GM18511 (cell line): ENCODE measurements at regions not wholly inside any gene's neighbourhood (a gene's known extent, or its start where the extent isn't known, plus 50 kb on each side); places are given as distances from the start of the nearest gene placed in this dataset.

Source experiments
- ATAC-seq: cut with Tn5 transposase; IDR thresholded peaks from one replicate; pipeline ENCODE4 v1.9.1; 2021; ENCODE audit warnings: mild to moderate bottlenecking, moderate library complexity; ENCODE audit not compliant: unreplicated experiment

DNA sequence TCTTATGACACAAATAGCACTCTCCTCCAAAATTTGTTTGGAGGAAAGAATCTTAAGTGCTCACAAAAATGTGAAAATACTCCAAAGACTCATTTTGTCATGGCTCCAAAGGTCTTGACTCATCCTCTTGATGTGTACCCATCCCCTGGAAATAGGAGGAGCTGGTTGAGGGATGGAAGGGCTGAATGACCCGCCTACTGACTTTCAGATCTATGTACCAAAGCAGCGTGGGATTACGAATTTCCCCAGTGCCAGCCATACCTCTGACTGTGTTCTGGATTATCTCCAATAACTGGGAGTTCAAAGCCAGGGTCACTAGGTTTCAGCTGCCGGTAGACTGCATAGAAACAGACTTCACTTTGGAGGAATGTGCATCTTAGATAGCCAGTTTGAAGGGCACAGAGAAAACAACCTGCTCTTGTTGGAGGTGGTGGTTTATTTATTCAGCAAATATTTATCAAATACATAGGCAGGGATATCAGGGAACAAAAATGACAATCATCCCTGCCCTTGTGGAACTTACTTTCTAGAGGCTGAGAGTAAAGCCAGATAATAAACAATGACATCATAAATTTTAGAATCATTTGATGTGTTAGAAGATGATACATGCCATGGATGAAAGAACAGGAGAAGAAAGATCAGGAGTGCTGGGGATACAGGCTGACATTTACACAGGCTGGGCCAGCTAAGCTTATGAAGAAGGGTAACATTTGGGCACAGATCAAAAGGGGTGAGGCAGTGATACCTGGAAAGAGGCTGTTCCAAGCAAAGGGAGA, 246.6 kb downstream of the TBXT start:
- ATAC-seq: no peak

DNA sequence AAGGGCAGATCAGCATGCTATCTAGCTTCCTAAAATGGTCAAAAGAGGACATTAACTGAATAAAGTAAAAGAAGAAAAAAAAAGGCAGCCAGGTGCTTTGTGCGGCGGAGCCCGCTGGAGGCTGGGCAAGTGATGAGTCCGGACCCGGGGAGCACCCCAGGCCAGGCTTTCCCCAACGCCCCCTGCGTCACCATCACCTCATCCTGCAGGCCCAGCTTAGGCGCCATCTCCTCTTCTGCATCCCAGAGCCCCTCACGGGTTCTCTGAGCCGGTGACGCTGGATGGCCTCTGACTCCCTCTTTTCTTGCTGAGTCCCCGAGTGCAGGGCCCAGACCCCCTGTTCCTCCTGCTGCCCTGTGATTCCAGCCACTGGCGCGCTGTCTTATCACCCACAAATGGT, 250.1 kb downstream of the TBXT start:
- no peak for ATAC-seq

DNA sequence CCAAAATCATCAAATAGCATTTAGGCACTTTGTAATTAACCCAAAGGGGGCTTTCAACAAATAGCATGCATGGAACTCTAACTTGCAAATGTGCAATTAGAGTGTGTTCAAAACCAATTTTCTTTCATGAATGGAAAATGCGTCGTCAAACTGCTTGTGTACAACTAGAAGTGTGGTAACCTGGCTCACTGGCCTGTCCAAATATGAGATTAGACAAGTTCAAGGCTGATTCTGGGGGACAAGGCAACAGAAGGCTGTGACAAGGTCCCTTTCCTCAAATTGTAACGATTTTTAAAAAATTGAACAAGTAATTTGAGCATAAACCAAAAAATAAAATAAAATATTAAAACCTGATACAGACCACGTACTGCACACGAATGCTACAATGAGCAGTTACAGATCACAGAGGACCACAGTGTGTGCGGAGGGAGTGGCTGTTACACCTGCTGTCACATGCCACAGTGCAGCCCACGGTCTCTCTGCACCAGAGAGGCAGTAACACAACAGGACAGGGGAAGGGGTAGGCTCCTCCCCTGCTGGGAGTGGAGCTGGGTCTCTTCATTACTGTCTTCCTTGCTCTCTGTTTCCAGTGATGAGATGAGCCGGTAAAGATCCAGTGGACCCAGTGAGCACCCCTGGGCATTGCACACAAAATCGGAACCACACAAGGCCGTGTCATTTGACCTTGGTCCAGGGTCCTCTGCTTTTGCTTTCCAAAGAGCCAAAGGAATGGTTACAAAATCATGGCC, 252.2 kb upstream of the PDE10A start:
- ATAC-seq: no peak

DNA sequence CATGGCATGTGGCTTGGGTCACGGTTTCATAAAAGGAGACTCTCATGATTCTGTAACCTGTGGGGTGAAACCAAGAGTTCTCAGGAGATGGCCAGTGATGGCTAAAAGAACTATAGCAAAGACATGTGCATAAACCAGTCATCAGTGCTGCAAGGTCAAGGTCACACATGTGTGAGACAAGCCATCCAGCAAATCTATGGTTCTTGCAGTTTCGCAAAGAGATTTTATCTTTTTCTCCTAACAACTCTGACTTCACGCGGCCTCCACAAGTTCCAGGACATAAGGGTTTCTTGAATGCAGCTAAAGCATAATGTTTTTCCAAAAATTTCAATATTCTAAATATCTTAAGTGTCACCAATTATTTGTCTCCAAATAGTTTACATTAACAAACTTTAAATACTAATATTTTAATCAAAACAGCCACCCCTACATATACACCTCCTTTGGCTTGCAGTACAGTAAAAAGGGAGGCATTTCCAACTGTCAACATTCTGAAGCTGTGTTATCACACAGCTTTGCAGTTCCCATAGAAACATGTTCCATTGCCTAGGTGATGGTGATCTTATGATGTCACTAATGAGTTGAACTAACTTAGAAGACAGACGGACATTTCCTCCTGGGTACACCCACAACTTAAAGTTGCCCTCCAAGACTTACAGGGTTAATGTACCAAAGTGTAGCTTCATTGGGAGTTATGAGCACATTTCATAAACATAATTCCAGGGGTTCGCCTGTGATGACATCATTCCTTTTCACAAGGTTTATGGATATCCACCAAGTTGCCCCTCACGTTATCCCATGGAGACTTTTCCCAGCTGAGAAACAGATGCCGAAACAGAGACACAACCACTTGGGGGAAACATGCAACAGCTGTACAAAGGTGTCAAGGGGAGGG, 250.9 kb upstream of the PDE10A start:
- ATAC-seq: no peak

DNA sequence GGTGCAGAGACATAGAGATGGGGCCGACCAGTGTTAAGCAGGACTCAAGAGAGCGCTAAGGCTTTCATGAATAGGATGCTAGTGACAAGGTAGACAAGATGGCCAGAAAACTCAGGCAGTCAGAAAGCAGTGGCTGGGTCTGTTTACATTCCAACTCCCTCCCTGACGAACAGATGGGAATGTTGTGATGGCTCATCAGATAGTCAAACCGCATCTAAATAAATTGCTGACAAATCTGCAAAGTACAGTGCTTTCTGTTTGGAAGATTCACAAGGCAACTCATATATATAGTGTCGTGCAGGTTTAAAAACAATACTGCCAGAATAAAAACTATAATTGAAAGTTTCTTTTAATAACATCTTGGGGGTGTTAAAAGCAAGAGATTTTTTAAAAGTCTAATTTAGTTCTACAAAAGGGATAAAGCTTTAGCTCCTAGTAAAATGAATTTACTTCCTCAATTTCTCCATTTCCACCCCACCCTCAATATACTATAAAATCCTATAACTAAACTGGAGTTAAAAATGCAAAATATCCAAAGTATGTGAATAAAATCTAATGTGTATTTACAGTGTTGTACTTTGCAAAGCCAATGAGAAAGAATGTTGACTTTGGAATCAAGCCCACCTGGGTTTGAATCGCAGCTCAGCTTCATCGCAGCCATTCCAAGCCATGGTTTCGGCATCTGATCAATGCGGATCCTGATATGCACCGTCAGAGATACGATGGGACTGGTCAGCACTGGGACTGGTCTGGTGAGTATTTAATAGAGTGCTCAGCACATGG, 247.3 kb upstream of the PDE10A start:
- no peak for ATAC-seq

DNA sequence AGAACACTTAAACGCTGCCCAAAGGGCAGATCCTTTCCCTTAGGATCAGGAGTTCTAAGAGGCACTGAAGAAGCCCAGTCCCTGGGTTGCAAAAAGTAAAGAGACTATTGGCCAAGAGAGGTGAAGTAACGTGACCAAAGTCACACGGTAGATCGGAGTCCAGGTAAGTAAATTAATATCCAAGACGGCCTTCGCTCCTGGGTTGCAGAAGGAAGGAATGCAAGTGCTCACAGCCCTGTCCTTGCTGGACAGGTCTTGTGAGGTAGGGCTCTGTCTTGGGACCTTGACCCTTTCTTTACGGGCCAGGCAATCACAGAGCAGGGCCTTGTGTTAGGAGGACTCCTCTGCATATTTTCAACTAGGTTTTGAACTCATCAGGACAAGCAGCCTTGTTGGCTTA, 243.7 kb upstream of the PDE10A start:
- ATAC-seq: no peak

DNA sequence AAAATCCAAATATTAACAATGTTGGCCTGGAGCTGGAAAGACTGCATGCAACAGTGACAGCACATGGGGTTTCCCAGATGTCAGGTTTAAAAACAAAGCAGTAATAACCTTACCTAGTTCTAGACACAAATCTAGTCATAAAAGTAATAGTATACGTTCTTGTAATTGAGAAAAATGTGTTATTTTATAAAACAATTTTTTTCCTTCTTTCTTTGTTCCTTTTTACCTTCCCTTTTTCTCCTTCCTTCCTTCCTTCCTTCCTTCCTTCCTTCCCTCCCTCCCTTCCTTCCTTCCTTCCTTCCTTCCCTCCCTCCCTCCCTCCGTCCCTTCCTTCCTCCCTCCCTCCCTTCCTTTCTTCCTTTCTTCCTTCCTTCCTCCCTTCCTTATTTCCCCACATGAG, 242.7 kb upstream of the PDE10A start:
- no peak for ATAC-seq

DNA sequence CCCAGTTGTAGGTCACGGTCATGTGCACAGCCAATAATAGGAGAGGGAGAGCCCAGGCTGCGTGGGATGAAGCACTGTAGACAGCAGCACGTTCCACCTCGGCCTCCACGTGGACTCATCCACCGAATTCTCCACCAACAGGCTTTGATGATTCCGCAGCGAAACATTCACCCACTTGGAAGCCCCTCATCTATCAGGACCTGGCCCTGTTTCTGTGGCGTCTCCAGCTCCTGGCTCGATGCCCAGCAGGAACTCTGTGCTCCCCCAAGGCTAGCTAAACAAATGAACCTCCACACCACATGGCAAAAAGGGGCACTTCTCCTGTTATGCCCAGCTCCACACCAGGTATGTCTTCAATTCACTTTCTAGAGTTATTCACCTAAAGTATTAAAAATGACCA, 237.9 kb upstream of the PDE10A start:
- no peak for ATAC-seq

DNA sequence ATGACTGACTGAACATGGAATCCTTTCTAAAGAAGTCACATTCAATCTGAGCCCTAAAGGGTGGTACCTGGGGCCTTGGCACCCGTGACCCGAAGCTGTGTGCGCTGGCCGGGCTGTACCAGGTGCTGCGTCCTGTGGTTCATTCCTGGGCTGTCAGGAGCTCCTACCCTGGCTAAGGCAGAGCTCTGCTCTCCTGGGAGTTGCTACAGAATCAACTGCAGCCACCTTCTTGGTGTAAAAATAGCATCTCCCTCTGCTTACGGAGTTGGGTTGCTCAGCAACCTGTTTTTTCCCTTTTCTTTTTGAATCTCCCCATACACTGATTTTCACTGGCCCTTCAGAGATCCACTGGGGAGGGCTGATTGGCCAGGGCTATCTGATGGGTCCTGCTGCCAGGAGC, 236.6 kb upstream of the PDE10A start:
- ATAC-seq: no peak

DNA sequence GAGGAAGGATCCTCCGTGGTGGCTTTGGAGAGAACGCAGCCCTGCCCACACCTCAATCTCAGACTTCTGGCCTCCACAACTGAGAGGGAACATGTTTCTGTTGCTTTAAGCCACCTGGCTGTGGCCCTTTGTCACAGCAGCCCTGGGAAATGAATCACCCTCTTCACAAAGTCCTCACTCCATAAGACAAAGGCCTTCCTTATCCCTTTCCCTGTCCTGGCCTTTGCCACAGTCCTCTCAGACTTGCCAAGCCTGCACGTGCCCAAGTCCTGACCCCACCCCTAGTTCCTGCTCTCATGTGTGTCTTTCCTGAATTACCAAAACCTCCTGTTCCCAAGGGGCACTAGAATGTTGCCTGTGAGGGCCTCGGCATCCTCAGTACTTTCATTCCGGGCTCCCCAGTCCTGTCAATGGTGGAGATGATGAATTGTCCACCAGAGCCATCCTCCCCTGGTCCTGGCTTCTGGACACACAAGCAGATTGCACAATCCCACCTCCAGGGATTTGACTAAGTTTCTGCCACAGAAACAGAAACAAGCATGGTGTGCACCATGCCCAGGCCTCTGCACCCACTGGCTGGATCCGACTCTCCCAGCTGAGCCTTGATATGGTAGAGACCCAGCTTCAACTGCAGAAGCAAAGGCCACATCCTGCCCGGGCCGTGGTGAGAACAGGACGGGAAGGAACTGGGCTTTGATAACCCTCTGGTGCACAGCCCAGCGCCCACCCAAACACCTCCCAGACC, 232.6 kb upstream of the PDE10A start:
- no peak for ATAC-seq

DNA sequence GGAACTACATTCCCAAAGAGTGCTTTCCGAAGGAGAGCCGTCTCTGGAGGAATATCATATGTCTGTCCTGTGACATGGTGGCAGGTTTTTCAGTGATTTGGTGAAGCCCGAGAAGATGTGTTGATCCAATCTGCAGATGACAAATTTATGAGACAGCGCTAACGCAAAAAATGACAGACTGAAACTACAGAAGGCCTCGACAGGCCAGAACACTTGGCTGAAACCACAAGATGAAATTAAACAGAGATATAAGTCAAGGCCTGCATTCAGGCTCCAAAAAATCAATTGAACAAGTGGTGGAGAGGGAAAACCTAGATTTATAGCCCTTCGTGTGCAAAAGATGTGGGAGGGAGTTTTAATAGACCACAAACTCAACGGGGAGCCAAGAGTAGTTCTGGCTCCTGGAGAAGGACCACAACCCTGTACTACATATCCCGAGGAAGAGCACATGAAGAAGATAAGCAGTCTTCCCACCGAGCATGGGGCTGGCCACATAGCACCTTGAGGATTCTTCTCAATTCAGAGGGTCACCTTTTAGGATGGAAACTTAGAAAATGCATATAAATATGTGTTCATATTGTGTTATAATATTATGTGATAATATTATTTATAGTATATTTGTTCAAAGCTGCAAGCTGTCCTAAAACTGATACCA, 231.3 kb upstream of the PDE10A start:
- no peak for ATAC-seq

DNA sequence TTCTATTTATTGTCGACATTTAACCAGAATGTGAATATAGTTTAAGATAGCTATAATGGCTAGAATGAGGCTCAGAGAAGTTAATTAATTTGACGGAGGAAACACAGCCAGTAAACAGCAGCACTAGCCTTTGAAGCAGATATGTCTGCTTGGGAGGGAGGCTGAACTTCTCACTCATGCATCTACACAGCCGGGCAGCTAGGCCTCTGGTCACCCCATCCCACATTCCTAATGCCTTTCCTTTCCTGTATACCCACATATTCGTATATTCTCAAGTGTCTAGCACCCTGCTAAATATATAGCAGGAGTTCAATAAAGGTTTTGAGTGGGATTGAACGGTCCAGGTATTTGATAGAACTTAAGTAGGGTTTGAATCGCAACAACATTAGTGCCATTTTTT, 230.4 kb upstream of the PDE10A start:
- ATAC-seq: no peak

DNA sequence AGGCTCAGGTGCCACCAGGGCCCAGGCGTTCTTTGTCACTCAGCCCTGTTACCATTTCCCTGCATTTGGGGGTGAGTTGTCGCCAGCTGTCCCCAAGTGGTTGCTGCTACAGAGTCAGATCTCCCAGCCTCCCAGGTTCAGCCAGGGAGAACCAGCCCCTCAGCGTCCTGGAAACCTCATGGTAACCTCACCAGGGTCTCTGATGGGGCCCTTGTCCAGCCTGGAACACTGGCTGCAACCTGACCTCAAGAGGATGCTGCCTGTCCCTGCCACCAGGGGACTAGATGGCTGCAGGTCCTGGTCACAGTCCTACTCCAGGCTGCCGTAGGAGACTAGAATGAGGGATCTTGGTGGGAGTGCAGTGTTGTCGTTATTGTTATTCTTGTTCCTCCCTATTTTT, 228.3 kb upstream of the PDE10A start:
- ATAC-seq: no peak

DNA sequence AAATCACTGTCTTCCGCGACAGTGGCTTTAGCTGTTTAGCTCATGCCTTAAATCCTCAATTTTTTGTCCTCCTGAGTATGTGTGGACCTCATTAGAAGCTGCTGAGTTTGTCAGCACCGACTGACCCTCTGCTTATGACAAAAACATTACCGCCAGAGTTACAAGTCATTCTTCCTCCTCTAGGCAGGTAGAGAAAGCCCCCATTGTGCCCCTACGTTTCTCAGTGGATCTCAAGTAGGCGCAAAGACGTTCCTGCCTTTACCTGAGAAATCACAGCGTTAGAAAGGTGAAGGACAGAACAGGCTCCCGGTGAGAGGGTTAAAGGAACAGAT, 227.3 kb upstream of the PDE10A start:
- ATAC-seq: no peak

DNA sequence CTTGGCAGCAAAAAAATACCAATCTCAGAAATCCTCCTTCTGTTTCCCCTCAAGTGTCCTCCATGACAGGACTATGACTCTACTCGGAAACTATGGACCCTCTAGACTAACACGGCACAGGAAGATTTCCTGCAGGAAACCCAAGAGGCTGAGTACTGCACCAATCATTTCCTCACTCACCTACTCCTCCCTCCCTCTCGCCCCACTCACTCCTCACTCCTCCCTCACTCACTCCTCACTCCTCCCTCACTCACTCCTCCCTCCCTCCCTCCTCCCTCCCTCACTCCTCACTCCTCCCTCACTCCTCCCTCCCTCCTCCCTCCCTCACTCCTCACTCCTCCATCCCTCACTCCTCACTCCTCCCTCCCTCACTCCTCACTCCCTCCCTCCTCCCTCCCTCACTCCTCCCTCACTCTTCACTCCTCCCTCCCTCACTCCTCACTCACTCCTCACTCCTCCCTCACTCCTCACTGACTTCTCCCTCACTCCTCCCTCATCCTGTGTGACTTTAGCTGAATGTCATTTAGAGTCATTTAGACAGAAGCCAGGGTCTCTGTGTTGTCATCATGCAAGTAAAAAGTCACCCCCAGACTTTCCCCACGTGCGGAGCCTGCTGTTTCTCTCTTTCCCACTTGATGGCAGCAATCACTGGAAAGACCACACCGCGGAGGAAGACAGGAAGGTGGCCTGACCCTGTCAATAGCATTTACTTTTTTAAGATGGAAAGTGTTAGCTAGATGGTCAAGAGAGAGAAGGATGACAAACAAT, 226.8 kb upstream of the PDE10A start:
- no peak for ATAC-seq

DNA sequence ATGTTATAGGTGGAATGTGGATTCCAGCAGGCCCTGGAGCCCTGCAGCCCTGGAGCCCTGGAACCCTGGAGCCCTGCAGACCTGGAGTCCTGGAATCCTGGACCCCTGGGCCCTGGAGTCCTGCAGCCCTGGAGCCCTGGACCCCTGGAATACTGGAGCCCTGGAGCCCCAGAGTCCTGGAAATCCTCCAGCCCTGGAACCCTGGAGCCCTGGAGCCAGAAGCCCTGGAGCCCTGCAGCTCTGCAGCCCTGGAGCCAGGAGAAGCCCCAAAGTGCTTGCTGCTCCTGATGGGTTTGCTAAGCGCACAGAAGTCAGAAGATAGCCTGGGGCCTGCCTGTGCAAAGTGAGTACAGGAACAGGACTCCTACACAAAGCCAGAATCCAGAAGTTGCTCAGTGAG, 223.1 kb upstream of the PDE10A start:
- no peak for ATAC-seq

DNA sequence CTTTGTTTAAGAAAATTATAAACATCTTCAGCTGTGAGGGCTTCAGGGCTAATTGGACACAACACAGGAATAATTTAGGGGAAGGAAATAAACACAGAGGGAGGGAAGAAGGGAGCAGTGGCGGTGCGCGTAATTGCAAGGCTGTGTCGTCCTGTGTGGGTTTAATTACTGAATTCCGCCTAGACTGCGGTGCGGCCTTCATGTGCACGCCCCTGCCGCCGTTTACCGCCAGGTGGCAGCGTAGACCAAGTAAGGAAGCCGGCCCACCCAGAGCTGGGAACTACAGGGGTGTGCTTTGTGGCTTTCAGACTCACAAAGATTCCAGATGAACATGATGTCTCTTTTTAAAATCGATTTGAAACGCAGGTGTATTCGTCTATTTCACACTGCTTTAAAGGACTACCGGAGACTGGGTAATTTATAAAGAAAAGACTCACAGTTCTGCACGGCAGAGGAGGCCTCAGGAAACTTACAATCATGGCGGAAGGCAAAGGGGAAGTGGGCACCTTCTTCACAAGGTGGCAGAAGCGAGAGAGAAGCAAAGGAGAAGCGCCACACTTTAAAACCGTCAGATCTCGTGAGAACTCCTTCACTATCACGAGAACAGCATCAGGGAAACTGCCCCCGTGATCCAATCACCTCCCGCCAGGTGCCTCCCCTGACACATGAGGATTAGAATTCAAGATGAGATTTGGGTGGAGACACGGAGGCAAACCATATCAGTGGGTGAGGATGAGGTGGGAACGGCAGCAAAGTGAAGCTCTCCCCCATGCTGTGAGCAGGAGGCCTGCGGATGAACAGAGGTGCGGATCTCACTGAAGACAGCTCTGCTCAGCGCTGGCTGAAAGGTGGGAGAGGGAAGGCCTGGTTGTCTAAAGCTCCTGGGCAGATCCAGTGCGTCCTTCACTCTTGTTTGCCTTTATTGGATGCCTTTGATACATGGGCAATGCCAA, 222.0 kb upstream of the PDE10A start:
- peak; percentile 95 for ATAC-seq
